Activated effector memory CD4-positive, alpha-beta T cell treated with anti-CD3 and anti-CD28 coated beads, Interleukin-2, amount 50 U/mL, for 16 hours (primary cell): ENCODE measurements at regions not wholly inside any gene's neighbourhood (a gene's known extent, or its start where the extent isn't known, plus 50 kb on each side); places are given as distances from the start of the nearest gene placed in this dataset.

Experiments used
- DNase-seq: peaks from one replicate; pipeline ENCODE4 v3.0.0-alpha.2; 2020

GRCh38 chr20:58600756-58601155, 50.3 kb upstream of the STX16 start:
- DNase-seq, result no peak

GRCh38 chr20:58599966-58600365, 51.1 kb upstream of the STX16 start:
- no peak for DNase-seq

DNA sequence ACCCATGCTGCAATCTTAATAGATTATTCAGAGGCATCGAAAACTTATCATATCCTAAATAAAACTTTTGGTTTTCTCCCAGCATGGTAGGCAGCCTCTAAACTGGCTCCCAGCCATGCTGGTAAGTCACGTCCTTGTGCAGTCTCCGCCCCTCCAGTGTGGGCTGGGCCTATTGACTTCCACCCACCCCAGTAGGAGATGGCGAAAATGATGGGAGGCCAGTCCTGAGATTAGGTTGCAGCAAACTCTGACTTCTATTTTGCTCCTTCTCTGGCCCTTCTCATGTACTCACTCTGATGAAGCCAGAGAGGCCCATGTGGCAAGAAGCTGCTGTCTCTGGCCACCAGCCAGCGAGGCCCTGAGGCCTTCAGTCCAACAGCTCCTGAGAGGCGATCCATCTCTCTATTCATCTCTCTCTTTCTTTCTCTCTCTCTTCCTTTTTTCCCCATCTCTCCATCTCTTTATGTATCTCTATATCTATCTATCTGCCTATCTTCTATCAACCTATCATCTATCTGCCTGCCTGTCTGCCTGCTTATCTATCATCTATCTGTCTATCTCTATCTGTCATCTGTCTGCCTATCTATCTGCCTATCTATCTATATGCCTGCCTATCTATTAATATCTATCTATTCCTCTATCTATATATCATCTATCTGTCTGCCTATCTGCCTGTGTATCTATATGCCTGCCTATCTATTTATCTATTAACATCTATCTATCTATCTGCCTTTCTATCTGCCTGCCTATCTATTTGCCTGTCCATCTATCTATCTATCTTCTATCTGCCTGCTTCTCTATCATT, 52.7 kb upstream of the STX16 start:
- no peak for DNase-seq

DNA sequence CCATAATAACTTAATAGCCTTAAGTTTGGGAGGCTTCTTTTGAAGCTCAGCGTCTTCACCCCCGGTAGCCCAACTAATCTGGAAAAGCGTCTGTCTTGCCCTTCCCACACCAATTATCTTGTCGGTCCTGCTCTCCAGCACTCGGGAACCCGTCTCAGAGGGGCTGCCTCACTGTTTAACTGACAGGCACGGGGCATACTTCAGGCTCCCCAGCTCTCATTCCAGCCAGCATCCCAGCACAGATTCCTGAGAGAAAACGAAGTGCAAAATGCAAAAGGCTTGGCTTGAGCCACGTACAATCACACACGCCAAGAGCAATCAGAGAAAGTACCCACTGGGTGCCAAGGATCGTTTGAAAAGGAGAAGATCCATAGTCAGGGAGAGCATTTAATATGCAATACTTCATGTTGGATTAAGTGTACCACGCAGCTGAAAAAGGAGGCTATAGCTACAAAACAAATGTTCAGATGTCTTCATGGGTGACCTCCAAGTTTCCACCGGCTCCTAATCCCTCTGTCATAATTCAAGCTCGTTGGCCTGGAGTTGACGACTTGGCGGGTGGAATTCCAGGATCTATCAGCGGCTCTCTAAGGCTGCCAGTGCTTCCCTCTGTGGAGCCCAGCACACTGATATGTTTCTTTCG, 53.7 kb upstream of the STX16 start:
- no peak for DNase-seq

- no peak for DNase-seq
These were observed 54.3 kb upstream of the STX16 start for GRCh38 chr20:58596750-58597248.

DNA sequence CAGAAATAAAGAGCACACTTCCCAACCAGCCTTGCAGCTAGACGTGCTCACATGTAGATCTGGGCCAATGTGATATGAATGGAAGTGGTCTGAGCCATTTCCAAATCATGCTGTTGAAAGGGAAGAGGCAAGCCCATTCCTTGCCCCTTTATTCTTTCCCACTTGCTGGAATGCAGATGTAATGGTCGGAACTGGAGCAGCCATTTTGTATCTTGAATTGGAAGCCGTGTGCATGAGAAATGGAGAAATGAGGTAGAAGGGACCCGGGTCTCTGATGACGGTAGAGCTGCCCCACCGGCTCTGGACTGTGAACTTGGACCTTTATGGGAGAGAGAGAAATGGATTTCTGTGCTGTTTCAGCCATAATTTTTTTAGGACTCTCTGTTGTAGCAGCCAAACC, 54.8 kb upstream of the STX16 start:
- DNase-seq, result no peak

DNA sequence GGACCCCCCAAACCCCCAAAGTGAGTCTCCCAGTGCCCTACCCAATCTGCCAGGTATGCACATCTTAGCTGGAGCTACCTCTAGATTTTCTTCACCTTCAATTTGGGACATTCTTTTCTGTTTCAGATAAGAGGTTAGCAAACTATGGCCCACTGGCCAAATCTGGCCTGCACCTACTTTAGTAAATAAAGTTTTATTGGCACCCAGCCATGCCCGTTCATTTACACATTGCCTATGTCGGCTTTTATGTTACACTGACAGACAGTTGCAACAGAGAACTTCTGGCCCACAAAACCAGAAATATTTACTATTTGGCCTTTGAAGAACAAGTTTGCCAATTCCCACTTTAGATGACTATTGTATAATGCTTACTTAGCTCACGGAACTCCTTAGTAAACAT, 55.9 kb upstream of the STX16 start:
- no peak for DNase-seq

DNA sequence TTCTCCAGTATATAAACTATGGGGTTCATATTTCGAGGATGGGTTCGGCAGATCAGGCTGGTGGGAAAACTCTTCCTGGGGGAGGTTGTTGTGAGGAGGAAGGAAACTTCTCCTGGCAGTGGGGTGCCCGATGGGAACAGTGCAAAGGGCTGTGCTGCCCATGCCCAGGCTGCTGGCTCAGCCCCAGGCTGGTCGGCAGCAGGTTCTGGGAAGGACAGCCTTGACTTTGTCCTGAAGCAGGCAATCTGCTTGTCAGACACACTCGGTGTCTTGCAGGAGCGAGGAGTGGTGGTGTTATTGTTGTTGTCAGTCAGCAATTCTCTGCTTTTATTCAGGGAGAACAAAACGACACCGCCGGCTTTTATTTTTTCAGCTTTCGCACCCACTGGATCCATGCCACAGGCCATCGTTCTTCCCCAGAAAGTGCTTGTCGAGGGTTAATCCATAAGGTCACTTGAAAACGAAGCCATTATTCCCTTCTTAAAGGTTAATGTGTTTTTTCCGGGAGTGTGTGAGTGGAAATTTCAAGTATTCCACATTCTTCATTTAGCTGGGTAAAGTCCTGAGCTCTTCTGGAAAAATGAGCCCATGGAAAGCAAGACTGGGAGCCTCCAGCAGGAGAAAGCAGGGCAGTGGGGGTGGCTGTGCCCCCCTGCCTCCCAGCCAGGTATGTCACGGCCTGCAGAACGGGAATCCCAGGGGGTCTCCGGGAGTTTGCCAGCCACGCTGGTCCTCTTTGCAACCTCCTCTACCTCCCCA, 57.0 kb upstream of the STX16 start:
- peak; percentile 36 for DNase-seq

DNA sequence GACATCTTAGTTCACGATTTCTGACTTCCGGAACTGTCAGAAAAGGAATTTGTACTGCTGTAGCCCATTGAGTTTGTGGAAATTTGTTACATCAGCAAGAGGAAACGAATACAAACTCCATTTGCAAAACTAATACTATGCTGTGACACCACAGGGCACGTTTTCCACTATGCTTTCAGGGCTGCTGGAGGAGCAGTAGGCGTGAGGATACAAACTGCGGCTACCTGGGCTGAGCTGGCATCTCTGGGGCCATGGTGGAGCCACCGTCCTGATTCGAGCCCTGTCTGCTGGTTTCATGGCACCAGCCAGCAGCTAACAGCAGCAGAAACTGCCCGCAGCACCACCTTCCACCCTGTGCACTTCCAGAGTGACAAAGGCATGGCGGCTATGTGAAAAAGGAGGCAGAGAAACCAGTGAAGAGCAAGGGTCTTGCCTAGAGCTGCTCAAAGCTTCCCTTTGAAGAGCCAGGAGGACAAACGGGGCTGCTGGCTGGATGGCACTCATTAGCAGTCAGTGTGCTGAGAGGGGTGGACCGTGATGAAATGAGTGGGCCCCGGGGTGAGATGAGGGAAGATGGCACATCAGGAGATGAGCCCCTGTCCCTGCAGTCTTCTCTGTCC, 58.9 kb upstream of the STX16 start:
- peak; percentile 36 for DNase-seq

GRCh38 chr20:58590679-58591473, 60.2 kb upstream of the STX16 start:
- DNase-seq, result peak; percentile 16

DNA sequence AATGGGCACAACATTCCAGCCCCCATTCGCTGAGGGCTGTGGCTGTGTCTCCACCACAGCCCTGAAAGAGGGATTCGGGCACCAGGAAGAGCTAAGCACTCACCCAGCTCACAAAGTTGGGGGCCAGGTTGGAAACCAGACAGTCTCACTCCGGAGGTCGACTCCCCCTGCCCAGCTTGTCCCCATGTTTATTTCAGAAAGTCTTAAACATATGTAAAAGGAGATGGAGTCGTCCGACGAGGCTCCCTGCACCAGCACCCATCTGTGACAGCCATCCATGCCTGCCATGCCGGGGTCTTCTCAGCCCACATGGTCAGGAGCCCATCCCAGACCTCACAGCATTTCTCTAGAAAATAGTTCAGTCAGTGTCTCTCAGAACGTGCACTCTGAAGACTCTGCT, 63.6 kb upstream of the STX16 start:
- peak; percentile 33 for DNase-seq

GRCh38 chr20:58586565-58587093, 64.5 kb upstream of the STX16 start:
- DNase-seq, result peak; percentile 16

DNA sequence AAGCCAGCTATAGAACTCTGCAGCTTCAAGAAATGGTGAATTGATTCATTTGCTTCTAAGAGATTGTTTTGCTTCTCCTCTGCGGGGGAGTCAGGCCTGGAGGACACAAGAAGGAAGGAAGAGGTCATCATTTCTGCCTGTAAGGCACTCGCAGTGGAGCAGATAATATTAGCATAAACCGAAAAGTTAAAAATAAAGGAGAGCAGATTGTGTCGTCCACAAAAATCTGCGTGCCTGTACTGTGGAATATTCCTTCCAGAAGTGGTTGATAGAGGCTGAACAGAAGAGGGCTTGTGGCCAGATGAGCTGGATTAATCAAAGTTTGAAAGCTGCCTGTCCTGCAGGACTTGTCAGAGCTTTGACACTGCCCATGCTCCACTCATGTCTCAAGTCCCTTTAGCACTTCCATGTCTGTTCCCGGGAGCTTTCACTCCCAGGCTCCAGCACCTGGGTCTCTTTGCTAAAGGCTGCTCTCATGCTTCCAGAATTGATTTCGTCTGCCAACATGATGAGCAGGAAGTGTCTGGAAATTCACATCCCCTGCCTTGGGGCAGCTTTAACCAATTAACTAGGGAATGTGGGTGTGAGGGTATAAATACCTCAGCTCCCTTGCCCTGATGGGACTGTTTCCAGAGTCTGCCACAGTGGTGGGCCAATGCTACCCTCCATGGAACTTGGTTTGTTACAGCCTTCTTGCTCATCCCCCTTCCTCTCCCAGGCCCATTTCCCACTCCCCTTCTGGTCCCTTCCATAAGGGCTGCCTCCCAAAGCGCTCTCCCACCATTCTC, 65.1 kb upstream of the STX16 start:
- peak; percentile 27 for DNase-seq

- DNase-seq, result peak; percentile 44
These were observed 66.0 kb upstream of the STX16 start for GRCh38 chr20:58584881-58585752.

- DNase-seq, result peak; percentile 59
These were observed 66.8 kb upstream of the STX16 start for GRCh38 chr20:58584051-58584824.

GRCh38 chr20:58583586-58583985, 67.5 kb upstream of the STX16 start:
- peak; percentile 55 for DNase-seq

DNA sequence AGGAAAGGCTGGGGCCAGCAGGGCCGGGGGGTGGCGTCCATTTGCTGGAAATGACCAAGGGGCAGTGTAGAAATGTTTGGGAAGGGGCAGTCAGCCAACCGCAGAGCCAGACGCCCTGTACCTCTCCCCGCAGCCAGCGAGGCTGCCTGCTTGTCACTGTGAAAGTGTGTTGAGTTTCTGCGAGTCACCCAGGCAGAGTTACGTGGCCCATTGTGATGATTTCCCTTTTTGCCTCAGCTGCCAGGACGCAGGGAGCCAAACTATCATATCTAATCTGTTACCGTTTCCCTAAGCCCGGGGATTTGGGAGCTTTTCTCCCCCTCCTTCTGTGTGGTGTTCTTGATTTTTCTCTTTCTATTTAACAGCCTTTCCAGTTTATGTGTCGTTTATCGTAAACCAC, 67.9 kb upstream of the STX16 start:
- DNase-seq, result peak; percentile 39

- peak; percentile 27 for DNase-seq
These were observed 65.3 kb upstream of the APCDD1L start for GRCh38 chr20:58580474-58580835.

GRCh38 chr20:58579819-58580473, 64.7 kb upstream of the APCDD1L start:
- peak; percentile 27 for DNase-seq
